CMK (cell line): ENCODE measurements at regions not wholly inside any gene's neighbourhood (a gene's known extent, or its start where the extent isn't known, plus 50 kb on each side); places are given as distances from the start of the nearest gene placed in this dataset.
"Not testable (repeated sequence)": the region's sequence is repeated elsewhere in the genome, so short reads cannot be mapped to it uniquely, and the experiment has no call there.

Experiments used
- DNase-seq: peaks from one replicate; pipeline ENCODE4 v3.0.0-alpha.2; 2010; ENCODE audit warnings: low read depth

- no peak for DNase-seq
These were observed 318.9 kb upstream of the GRAMD2B start for GRCh38 chr5:126104341-126104740.

GRCh38 chr5:126104951-126105350, 318.3 kb upstream of the GRAMD2B start:
- no peak for DNase-seq

GRCh38 chr5:126106029-126106428, 317.2 kb upstream of the GRAMD2B start:
- DNase-seq, result no peak

GRCh38 chr5:126107381-126107780, 315.8 kb upstream of the GRAMD2B start:
- DNase-seq, result no peak

GRCh38 chr5:126108470-126108869, 314.7 kb upstream of the GRAMD2B start:
- DNase-seq, result no peak

GRCh38 chr5:126115059-126115629, 308.1 kb upstream of the GRAMD2B start:
- DNase-seq, result peak; percentile 55

- no peak for DNase-seq
These were observed 306.2 kb upstream of the GRAMD2B start for GRCh38 chr5:126117044-126117443.

- no peak for DNase-seq
These were observed 303.2 kb upstream of the GRAMD2B start for GRCh38 chr5:126119887-126120442.

GRCh38 chr5:126120939-126121338, 302.3 kb upstream of the GRAMD2B start:
- DNase-seq, result no peak

GRCh38 chr5:126122942-126123341, 300.3 kb upstream of the GRAMD2B start:
- no peak for DNase-seq

GRCh38 chr5:126124706-126125345, 298.4 kb upstream of the GRAMD2B start:
- no peak for DNase-seq

- no peak for DNase-seq
These were observed 297.8 kb upstream of the GRAMD2B start for GRCh38 chr5:126125407-126125806.

GRCh38 chr5:126126574-126126973, 296.6 kb upstream of the GRAMD2B start:
- DNase-seq, result no peak

- not testable (repeated sequence) for DNase-seq
These were observed 295.8 kb upstream of the GRAMD2B start for GRCh38 chr5:126127371-126127770.

- no peak for DNase-seq
These were observed 293.8 kb upstream of the GRAMD2B start for GRCh38 chr5:126129431-126129830.

- DNase-seq, result no peak
These were observed 289.8 kb upstream of the GRAMD2B start for GRCh38 chr5:126133424-126133823.

GRCh38 chr5:126137891-126138280, 285.3 kb upstream of the GRAMD2B start:
- DNase-seq, result no peak

- no peak for DNase-seq
These were observed 284.8 kb upstream of the GRAMD2B start for GRCh38 chr5:126138281-126138931.

- no peak for DNase-seq
These were observed 284.1 kb upstream of the GRAMD2B start for GRCh38 chr5:126139086-126139485.

GRCh38 chr5:126139773-126140172, 283.4 kb upstream of the GRAMD2B start:
- DNase-seq, result no peak

- no peak for DNase-seq
These were observed 279.6 kb upstream of the GRAMD2B start for GRCh38 chr5:126143622-126144021.

GRCh38 chr5:126150319-126150718, 272.9 kb upstream of the GRAMD2B start:
- DNase-seq, result not testable (repeated sequence)

- DNase-seq, result not testable (repeated sequence)
These were observed 267.9 kb upstream of the GRAMD2B start for GRCh38 chr5:126155298-126155697.
